ENCODE measurements at regions not wholly inside any gene's neighbourhood (a gene's known extent, or its start where the extent isn't known, plus 50 kb on each side); places are given as distances from the start of the nearest gene placed in this dataset.

DNA sequence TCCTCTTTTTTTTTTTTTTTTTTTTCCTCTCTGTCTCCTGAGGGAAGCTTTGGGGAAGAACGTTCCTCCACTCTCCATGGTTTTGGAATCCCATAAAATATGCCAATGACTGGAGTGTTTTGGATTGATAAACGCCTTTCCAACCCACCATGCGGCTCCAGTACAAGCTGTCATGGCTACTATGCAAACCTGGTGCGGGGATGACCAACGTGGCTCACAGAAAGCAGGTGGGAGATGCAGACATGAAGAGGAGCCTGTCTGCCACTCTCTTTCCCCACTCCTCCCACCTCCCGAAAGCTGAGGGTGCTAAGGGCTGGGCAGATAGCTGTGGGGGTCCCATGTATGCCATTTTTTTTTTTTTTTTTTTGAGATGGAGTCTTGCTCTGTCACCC, 69.9 kb upstream of the SEC14L1 start:
- H3K27ac ChIP-seq, result no peak overlapping the region
- intact Hi-C loops (cut with DNase I), result no loop called here
- H3K4me3 ChIP-seq, result no peak overlapping the region
- H3K27me3 ChIP-seq, result no peaks in the 10 kb centered on the region
- TF ChIP-seq EP300 (IDR thresholded peaks at IDR 0.05), result no peak
- no peak for TF ChIP-seq POLR2A (IDR thresholded peaks at IDR 0.05)
- TF ChIP-seq CTCF (IDR thresholded peaks at IDR 0.05), result no peak
- 47 to 55% (median 53%) methylated on average over 6 of the region's 6 CpGs for WGBS, 3 donors
- no peaks in the 10 kb centered on the region for H3K9me3 ChIP-seq
- DNase-seq, result no peak
- no peaks in the 10 kb centered on the region for H3K36me3 ChIP-seq
- H3K4me1 ChIP-seq (ENCODE audit: insufficient read depth), result no peaks in the 10 kb centered on the region

DNA sequence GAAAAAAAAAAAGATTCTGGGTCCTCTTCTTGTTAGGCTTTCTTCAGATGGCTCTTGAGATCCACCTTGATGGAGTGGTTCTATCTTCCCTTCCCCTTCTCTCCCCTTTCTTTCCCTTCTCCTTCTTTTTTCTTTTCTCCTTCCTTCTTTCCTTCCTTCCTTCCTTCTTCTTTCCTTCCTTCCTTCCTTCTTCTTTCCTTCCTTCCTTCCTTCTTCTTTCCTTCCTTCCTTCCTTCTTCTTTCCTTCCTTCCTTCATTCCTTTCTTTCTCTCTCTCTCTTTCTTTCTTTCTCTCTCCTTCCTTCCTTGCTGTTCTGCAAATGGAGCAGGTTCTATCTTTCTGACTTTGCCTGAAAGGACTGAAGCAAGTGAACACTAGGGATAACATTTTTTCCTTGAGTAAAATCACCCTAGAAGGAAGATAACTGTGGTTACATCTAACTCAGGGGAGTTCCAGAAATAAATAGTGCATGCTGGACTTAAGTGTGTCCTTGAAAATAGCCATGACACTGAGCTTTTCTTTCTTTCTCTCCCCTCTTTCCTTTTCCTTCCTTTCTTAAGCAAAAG, 68.8 kb upstream of the SEC14L1 start:
- Histone ChIP-seq H3K36me3 (no peaks in the 10 kb centered on the region), H3K4me1 (ENCODE audit: insufficient read depth) (no peaks in the 10 kb centered on the region), H3K4me3 (no peak overlapping the region), H3K27me3 (no peaks in the 10 kb centered on the region), H3K9me3 (no peaks in the 10 kb centered on the region), H3K27ac (no peak overlapping the region)
- DNase-seq, result no peak
- TF ChIP-seq CTCF (IDR thresholded peaks at IDR 0.05) (no peak), EP300 (IDR thresholded peaks at IDR 0.05) (no peak), POLR2A (IDR thresholded peaks at IDR 0.05) (no peak)
- intact Hi-C loops (cut with DNase I), result no loop called here

DNA sequence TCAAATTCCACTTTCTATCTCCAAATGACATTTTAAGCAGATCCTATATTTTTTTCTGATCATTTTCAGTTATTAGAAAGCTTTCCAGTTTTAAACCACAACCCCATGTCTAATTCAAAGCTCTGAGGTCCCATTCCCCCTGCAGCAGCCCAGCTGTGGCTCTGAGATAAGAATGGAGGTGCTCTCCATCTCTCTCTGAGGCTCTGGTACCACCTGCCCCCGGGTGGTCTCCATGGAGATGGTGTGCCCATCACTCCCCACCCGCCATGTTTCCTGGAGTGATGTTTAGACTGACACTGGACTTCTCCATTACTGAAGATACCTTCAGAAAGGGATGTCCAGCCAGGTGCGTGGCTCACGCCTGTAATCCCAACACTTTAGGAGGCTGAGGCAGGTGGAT, 68.1 kb upstream of the SEC14L1 start:
- H3K36me3 ChIP-seq, result no peaks in the 10 kb centered on the region
- no peak for TF ChIP-seq EP300 (IDR thresholded peaks at IDR 0.05)
- TF ChIP-seq CTCF (IDR thresholded peaks at IDR 0.05), result no peak
- TF ChIP-seq POLR2A (IDR thresholded peaks at IDR 0.05), result no peak
- H3K27ac ChIP-seq, result no peak overlapping the region
- H3K9me3 ChIP-seq, result no peaks in the 10 kb centered on the region
- 65 to 89% (median 71%) methylated on average over 4 of the region's 4 CpGs for WGBS, 3 donors
- H3K4me3 ChIP-seq, result no peak overlapping the region
- H3K27me3 ChIP-seq, result no peaks in the 10 kb centered on the region
- DNase-seq, result no peak
- H3K4me1 ChIP-seq (ENCODE audit: insufficient read depth), result no peaks in the 10 kb centered on the region
- intact Hi-C loops (cut with DNase I), result no loop called here

DNA sequence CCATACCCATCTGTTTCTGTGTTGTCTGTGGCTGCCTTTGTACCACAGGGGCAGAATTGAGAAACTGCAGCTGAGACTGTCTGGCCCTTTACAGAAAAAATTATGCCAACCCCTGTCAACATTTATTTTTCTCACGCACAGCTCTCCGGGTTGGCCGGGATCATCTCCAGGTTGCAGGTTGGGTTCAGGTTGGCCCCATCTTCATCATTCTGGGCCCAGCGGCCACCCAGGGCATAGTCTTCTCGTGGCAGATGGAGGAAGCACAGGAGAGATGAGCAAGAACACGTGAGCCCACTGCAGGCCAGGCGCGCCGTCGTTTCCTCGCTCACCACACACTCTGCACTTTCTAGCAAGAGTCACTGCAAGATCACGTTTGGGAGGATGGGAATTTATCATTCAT, 66.1 kb upstream of the SEC14L1 start:
- Histone ChIP-seq H3K27me3 (no peaks in the 10 kb centered on the region), H3K36me3 (no peaks in the 10 kb centered on the region), H3K4me3 (no peak overlapping the region), H3K9me3 (no peaks in the 10 kb centered on the region), H3K27ac (no peak overlapping the region), H3K4me1 (ENCODE audit: insufficient read depth) (no peaks in the 10 kb centered on the region)
- WGBS, 3 donors, result 82 to 87% (median 84%) methylated on average over 12 of the region's 12 CpGs
- intact Hi-C loops (cut with DNase I), result no loop called here
- TF ChIP-seq POLR2A (IDR thresholded peaks at IDR 0.05) (no peak), CTCF (IDR thresholded peaks at IDR 0.05) (no peak), EP300 (IDR thresholded peaks at IDR 0.05) (no peak)
- no peak for DNase-seq

Measured in ovary (tissue), 7 donors.